SK-N-SH treated with all-trans-retinoic acid at 6 μM for 48 hours (cell line): ENCODE measurements at regions not wholly inside any gene's neighbourhood (a gene's known extent, or its start where the extent isn't known, plus 50 kb on each side); places are given as distances from the start of the nearest gene placed in this dataset.

Experiments
- CREB5 ChIP-seq: fragments of 250-450 bp; sonication (Bioruptor Pico); IDR thresholded peaks from 2 replicates; pipeline ENCODE4 v1.5.1; 2020; ENCODE audit warnings: low read depth, mild to moderate bottlenecking, moderate library complexity
- CSDC2 ChIP-seq: fragments of 250-450 bp; sonication (Bioruptor Pico); IDR thresholded peaks from 2 replicates; pipeline ENCODE4 v1.5.0; 2020; ENCODE audit warnings: mild to moderate bottlenecking, moderate library complexity
- ISL1 ChIP-seq: fragments of 250-450 bp; sonication (Bioruptor Pico); IDR thresholded peaks from 2 replicates; pipeline ENCODE4 v2.1.2; 2022; ENCODE audit warnings: mild to moderate bottlenecking, moderate library complexity
- PATZ1 ChIP-seq: fragments of 250-450 bp; sonication (Bioruptor Pico); IDR thresholded peaks from 2 replicates; pipeline ENCODE4 v1.8.0; 2020; ENCODE audit warnings: mild to moderate bottlenecking, moderate library complexity, borderline replicate concordance
- POU6F1 ChIP-seq: fragments of 250-450 bp; sonication (Bioruptor Pico); IDR thresholded peaks from 2 replicates; pipeline ENCODE4 v1.8.0; 2021; ENCODE audit warnings: low read depth, mild to moderate bottlenecking, moderate library complexity, borderline replicate concordance
- PPARA ChIP-seq: fragments of 250-450 bp; sonication (Bioruptor Pico); IDR thresholded peaks from 2 replicates; pipeline ENCODE4 v1.5.0; 2020; ENCODE audit warnings: mild to moderate bottlenecking, borderline replicate concordance

GRCh38 chr20:62574230-62574993 lies 67.9 kb upstream of the SLCO4A1 start:
- no peak for TF ChIP-seq ISL1 (CRISPR knock-in tag)
- TF ChIP-seq POU6F1: no peak
- TF ChIP-seq CREB5 (CRISPR knock-in tag): no peak
- TF ChIP-seq CSDC2 (CRISPR knock-in tag): no peak
- no peak for TF ChIP-seq PATZ1 (CRISPR knock-in tag)
- TF ChIP-seq PPARA (CRISPR knock-in tag): no peak
